Testis (tissue), 2 donors: ENCODE measurements at regions not wholly inside any gene's neighbourhood (a gene's known extent, or its start where the extent isn't known, plus 50 kb on each side); places are given as distances from the start of the nearest gene placed in this dataset.

ENCODE experiments used
- POLR2A ChIP-seq: fragments of 450-650 bp; IDR thresholded peaks from one replicate; pipeline ENCODE4 v1.6.1; 2017; ENCODE audit warnings: antibody characterized with exemption, mild to moderate bottlenecking, moderate library complexity
- TF ChIP-seq, protein P1 (sequence below), 3 experiments: fragments of 450-650 bp in 2 of 3; fragments of 200-600 bp in 1 of 3; sonication (generic) in 1 of 3; IDR thresholded peaks; one replicate each; pipeline ENCODE4 v1.5.1; 2016 to 2019; ENCODE audit warnings: antibody characterized with exemption in 3 of 3, mild to moderate bottlenecking in 2 of 3, moderate library complexity in 1 of 3

- TF ChIP-seq, protein P1, sequence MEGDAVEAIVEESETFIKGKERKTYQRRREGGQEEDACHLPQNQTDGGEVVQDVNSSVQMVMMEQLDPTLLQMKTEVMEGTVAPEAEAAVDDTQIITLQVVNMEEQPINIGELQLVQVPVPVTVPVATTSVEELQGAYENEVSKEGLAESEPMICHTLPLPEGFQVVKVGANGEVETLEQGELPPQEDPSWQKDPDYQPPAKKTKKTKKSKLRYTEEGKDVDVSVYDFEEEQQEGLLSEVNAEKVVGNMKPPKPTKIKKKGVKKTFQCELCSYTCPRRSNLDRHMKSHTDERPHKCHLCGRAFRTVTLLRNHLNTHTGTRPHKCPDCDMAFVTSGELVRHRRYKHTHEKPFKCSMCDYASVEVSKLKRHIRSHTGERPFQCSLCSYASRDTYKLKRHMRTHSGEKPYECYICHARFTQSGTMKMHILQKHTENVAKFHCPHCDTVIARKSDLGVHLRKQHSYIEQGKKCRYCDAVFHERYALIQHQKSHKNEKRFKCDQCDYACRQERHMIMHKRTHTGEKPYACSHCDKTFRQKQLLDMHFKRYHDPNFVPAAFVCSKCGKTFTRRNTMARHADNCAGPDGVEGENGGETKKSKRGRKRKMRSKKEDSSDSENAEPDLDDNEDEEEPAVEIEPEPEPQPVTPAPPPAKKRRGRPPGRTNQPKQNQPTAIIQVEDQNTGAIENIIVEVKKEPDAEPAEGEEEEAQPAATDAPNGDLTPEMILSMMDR (IDR thresholded peaks at IDR 0.05), result no peak
- no peak for TF ChIP-seq POLR2A
These were observed 166.2 kb downstream of the SLITRK1 start for GRCh38 chr13:83716121-83716520.
